ENCODE measurements at regions not wholly inside any gene's neighbourhood (a gene's known extent, or its start where the extent isn't known, plus 50 kb on each side); places are given as distances from the start of the nearest gene placed in this dataset.

DNA sequence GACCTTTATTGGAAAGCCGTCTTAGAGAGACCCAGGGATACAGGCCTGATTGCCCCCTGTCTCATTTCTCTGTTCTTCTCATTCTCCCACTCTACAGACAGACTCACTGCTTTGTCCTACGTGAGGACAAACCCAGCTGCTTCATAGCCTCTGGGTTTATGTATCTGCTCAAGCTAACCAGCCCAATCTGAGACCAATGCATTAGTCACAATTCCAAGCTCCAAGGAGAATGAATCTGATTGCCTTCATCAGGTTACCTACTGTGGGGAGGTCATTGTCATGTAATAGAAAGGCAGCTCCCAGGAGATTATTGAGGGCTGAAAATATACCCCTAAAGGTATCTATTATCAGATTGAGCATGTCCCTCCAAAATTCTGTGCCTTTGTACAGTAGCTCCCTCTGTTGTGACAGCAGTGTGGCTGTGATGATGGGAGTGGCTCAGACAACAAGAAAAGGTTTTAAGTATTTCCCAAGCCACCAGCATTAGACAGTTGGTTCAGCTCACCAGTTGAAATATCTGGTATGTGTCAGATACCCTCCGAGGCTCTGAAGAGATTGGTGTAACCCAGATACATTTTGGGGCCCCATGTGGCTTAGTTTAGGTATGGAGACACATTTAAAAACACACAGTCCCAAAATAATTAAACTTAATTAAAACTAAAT lies 123.1 kb upstream of the EEPD1 start:
- TF ChIP-seq EZH2 (IDR thresholded peaks at IDR 0.05; ENCODE audit: low read length, missing control alignments), result no peak
- TF ChIP-seq, protein P1, sequence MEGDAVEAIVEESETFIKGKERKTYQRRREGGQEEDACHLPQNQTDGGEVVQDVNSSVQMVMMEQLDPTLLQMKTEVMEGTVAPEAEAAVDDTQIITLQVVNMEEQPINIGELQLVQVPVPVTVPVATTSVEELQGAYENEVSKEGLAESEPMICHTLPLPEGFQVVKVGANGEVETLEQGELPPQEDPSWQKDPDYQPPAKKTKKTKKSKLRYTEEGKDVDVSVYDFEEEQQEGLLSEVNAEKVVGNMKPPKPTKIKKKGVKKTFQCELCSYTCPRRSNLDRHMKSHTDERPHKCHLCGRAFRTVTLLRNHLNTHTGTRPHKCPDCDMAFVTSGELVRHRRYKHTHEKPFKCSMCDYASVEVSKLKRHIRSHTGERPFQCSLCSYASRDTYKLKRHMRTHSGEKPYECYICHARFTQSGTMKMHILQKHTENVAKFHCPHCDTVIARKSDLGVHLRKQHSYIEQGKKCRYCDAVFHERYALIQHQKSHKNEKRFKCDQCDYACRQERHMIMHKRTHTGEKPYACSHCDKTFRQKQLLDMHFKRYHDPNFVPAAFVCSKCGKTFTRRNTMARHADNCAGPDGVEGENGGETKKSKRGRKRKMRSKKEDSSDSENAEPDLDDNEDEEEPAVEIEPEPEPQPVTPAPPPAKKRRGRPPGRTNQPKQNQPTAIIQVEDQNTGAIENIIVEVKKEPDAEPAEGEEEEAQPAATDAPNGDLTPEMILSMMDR (conservative IDR thresholded peaks at IDR 0.05 in 1 of 2, IDR thresholded peaks at IDR 0.05 in 1 of 2; ENCODE audit: low read depth in 1 of 2, low read length in 2 of 2), result no peak
- Histone ChIP-seq H3K9ac (ENCODE audit: insufficient read depth, low read length) (no peak overlapping the region), H3K4me1 (ENCODE audit: control insufficient read depth, extremely low read depth, insufficient read depth, low read length) (no peaks in the 10 kb centered on the region), H3K79me2 (ENCODE audit: control insufficient read depth, insufficient read depth, low read length) (no peaks in the 10 kb centered on the region), H3K4me3 (replicated peaks in 1 of 4; ENCODE audit: control extremely low read depth in 1 of 4, insufficient read depth in 1 of 4, low read depth in 3 of 4, low read length in 4 of 4) (no peak overlapping the region), H3K27me3 (ENCODE audit: control insufficient read depth, insufficient read depth, low read length) (peaks cover 5% of the 10 kb centered on the region), H3K27ac (ENCODE audit: insufficient read depth, low read length) (no peak overlapping the region), H3K4me2 (ENCODE audit: extremely low read depth, insufficient read depth, low read length) (no peak overlapping the region), H3K36me3 (ENCODE audit: control insufficient read depth, insufficient read depth, low read length) (no peaks in the 10 kb centered on the region), H4K20me1 (ENCODE audit: control insufficient read depth, extremely low read depth, insufficient read depth, low read length) (no peaks in the 10 kb centered on the region), H3K9me3 (ENCODE audit: control insufficient read depth, insufficient read depth, low read depth, low read length) (no peaks in the 10 kb centered on the region), H2AFZ (ENCODE audit: low read length) (no peak overlapping the region)
- no peak for DNase-seq (ENCODE audit: low read depth in 2 of 2)

DNA sequence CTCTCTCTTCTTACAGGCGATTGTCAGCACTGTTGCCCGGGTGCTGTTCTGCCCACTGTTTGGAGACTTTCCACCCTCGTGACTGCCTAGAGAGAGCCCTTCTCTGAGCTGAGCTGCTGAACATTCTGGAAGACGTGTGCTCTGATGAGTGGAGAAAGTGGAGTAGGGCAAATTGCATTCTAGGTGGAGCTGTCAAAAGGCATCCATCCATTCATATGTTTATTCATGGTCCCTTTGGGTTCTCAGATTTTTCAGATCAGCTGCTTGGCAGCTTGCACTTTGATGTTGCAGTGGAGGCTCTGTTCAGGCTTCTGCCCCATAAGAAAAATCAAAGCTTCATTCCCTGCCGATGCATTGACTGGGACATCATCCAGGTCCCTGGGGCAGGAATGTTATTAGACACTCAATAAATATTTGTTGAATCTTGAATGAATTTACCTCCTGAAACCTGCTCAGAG lies 120.7 kb upstream of the EEPD1 start:
- H3K27me3 ChIP-seq (ENCODE audit: control insufficient read depth, insufficient read depth, low read length), result peaks cover 5% of the 10 kb centered on the region
- peaks cover 2% of the 10 kb centered on the region for H3K4me1 ChIP-seq (ENCODE audit: control insufficient read depth, extremely low read depth, insufficient read depth, low read length)
- H4K20me1 ChIP-seq (ENCODE audit: control insufficient read depth, extremely low read depth, insufficient read depth, low read length), result no peaks in the 10 kb centered on the region
- TF ChIP-seq EZH2 (IDR thresholded peaks at IDR 0.05; ENCODE audit: low read length, missing control alignments), result no peak
- TF ChIP-seq, protein P1 (conservative IDR thresholded peaks at IDR 0.05 in 1 of 2, IDR thresholded peaks at IDR 0.05 in 1 of 2; ENCODE audit: low read depth in 1 of 2, low read length in 2 of 2), result no peak
- no peaks in the 10 kb centered on the region for H3K79me2 ChIP-seq (ENCODE audit: control insufficient read depth, insufficient read depth, low read length)
- no peaks in the 10 kb centered on the region for H3K36me3 ChIP-seq (ENCODE audit: control insufficient read depth, insufficient read depth, low read length)
- no peaks in the 10 kb centered on the region for H3K9me3 ChIP-seq (ENCODE audit: control insufficient read depth, insufficient read depth, low read depth, low read length)
- H2AFZ ChIP-seq (ENCODE audit: low read length), result no peak overlapping the region
- no peak overlapping the region for H3K4me2 ChIP-seq (ENCODE audit: extremely low read depth, insufficient read depth, low read length)
- no peak overlapping the region for H3K27ac ChIP-seq (ENCODE audit: insufficient read depth, low read length)
- no peak overlapping the region for H3K9ac ChIP-seq (ENCODE audit: insufficient read depth, low read length)
- DNase-seq (ENCODE audit: low read depth in 2 of 2), result peak in 1 of 2 donors; percentile 47
- H3K4me3 ChIP-seq (replicated peaks in 1 of 4; ENCODE audit: control extremely low read depth in 1 of 4, insufficient read depth in 1 of 4, low read depth in 3 of 4, low read length in 4 of 4), result no peak overlapping the region

DNA sequence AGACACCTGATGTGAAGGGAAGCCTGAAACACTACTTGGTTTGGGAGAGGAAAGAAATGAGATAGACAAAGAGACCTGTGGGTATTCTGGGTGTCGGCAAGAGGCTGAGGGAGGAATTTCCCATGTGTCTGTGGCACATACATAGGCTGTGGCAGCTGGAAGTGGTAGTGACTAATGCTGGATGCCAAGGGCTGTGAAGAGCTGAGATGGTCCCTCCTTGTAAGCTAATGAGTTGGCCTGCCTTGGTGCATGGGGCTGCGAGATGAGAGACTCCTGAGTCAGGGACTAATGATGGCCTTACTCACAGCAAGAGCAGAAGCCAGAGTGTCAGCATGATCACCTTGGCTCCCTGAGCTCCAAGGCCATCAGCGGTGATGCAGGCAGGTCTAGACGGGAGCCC lies 119.0 kb upstream of the EEPD1 start:
- H3K27me3 ChIP-seq (ENCODE audit: control insufficient read depth, insufficient read depth, low read length), result peaks cover 5% of the 10 kb centered on the region
- H3K36me3 ChIP-seq (ENCODE audit: control insufficient read depth, insufficient read depth, low read length), result no peaks in the 10 kb centered on the region
- no peaks in the 10 kb centered on the region for H3K79me2 ChIP-seq (ENCODE audit: control insufficient read depth, insufficient read depth, low read length)
- DNase-seq (ENCODE audit: low read depth in 2 of 2), result peak in 1 of 2 donors; percentile 73
- H3K4me3 ChIP-seq (replicated peaks in 1 of 4; ENCODE audit: control extremely low read depth in 1 of 4, insufficient read depth in 1 of 4, low read depth in 3 of 4, low read length in 4 of 4), result no peak overlapping the region
- no peak for TF ChIP-seq EZH2 (IDR thresholded peaks at IDR 0.05; ENCODE audit: low read length, missing control alignments)
- TF ChIP-seq, protein P1 (conservative IDR thresholded peaks at IDR 0.05 in 1 of 2, IDR thresholded peaks at IDR 0.05 in 1 of 2; ENCODE audit: low read depth in 1 of 2, low read length in 2 of 2), result no peak
- no peaks in the 10 kb centered on the region for H4K20me1 ChIP-seq (ENCODE audit: control insufficient read depth, extremely low read depth, insufficient read depth, low read length)
- H3K27ac ChIP-seq (ENCODE audit: insufficient read depth, low read length), result no peak overlapping the region
- no peak overlapping the region for H3K4me2 ChIP-seq (ENCODE audit: extremely low read depth, insufficient read depth, low read length)
- no peak overlapping the region for H3K9ac ChIP-seq (ENCODE audit: insufficient read depth, low read length)
- H3K4me1 ChIP-seq (ENCODE audit: control insufficient read depth, extremely low read depth, insufficient read depth, low read length), result peaks cover 2% of the 10 kb centered on the region
- H3K9me3 ChIP-seq (ENCODE audit: control insufficient read depth, insufficient read depth, low read depth, low read length), result no peaks in the 10 kb centered on the region
- no peak overlapping the region for H2AFZ ChIP-seq (ENCODE audit: low read length)
